ENCODE measurements at regions not wholly inside any gene's neighbourhood (a gene's known extent, or its start where the extent isn't known, plus 50 kb on each side); places are given as distances from the start of the nearest gene placed in this dataset.

- intact Hi-C loops (cut with micrococcal nuclease; ENCODE audit: unreplicated experiment) (no loop called here), in situ Hi-C loops (cut with HindIII; ENCODE audit: low pct_unique_long_range_greater_than_20kb, low sequenced_read_pairs) (no loop called here)
- no peaks in the 10 kb centered on the region; the same call in 1 of the 2 replicates for H3K9me3 ChIP-seq (ENCODE audit: control insufficient read depth, insufficient read depth, low read depth, low read length)
- ChIA-PET POLR2A (no interaction called here), CTCF (no interaction called here)
- DNase-seq (ENCODE audit: low read depth, low spot score), result no peak
- no peak for ATAC-seq
- H3K27me3 ChIP-seq (ENCODE audit: control insufficient read depth, insufficient read depth, low read length), result no peaks in the 10 kb centered on the region
- no TSS peak for BruUV-seq (replicated peaks)
- no peak for TF ChIP-seq POLR2AphosphoS5 (IDR thresholded peaks at IDR 0.05; ENCODE audit: low read depth, low read length)
- no peak for TF ChIP-seq TCF7L2 (IDR thresholded peaks at IDR 0.05; ENCODE audit: low read depth, low read length)
- no peak for TF ChIP-seq SIN3A (IDR thresholded peaks at IDR 0.05; ENCODE audit: borderline replicate concordance, insufficient read depth, low read depth, low read length)
- no peak for TF ChIP-seq CTCF (IDR thresholded peaks at IDR 0.05)
- H3K4me3 ChIP-seq (ENCODE audit: low read depth in 2 of 2, low read length in 2 of 2), result no peak overlapping the region
- H3K36me3 ChIP-seq (ENCODE audit: control insufficient read depth, insufficient read depth, low read length), result no peaks in the 10 kb centered on the region
- no peak overlapping the region for H3K27ac ChIP-seq (ENCODE audit: low read length)
- H3K4me1 ChIP-seq (ENCODE audit: control insufficient read depth, insufficient read depth, low read length), result no peaks in the 10 kb centered on the region
These were observed 227.2 kb downstream of the SPCS3 start for GRCh38 chr4:176546975-176547374.

GRCh38 chr4:176548571-176548970 is 228.8 kb downstream of the SPCS3 start:
- CTCF ChIA-PET, result no interaction called here
- BruUV-seq (replicated peaks), result no TSS peak
- Histone ChIP-seq H3K4me1 (ENCODE audit: control insufficient read depth, insufficient read depth, low read length) (no peaks in the 10 kb centered on the region), H3K9me3 (ENCODE audit: control insufficient read depth, insufficient read depth, low read depth, low read length) (no peaks in the 10 kb centered on the region; the same call in 1 of the 2 replicates), H3K27ac (ENCODE audit: low read length) (no peak overlapping the region), H3K36me3 (ENCODE audit: control insufficient read depth, insufficient read depth, low read length) (no peaks in the 10 kb centered on the region), H3K27me3 (ENCODE audit: control insufficient read depth, insufficient read depth, low read length) (no peaks in the 10 kb centered on the region), H3K4me3 (ENCODE audit: low read depth in 2 of 2, low read length in 2 of 2) (no peak overlapping the region)
- no peak; the same call in 1 of the 2 replicates for ATAC-seq
- DNase-seq (ENCODE audit: low read depth, low spot score), result no peak
- POLR2A ChIA-PET, result no interaction called here
- TF ChIP-seq SIN3A (IDR thresholded peaks at IDR 0.05; ENCODE audit: borderline replicate concordance, insufficient read depth, low read depth, low read length) (no peak), TCF7L2 (IDR thresholded peaks at IDR 0.05; ENCODE audit: low read depth, low read length) (no peak)
- in situ Hi-C loops (cut with HindIII; ENCODE audit: low pct_unique_long_range_greater_than_20kb, low sequenced_read_pairs) (no loop called here), intact Hi-C loops (cut with micrococcal nuclease; ENCODE audit: unreplicated experiment) (no loop called here)

GRCh38 chr4:176549161-176549865 is 229.5 kb downstream of the SPCS3 start:
- ATAC-seq, result no peak
- CTCF ChIA-PET, result no interaction called here
- intact Hi-C loops (cut with micrococcal nuclease; ENCODE audit: unreplicated experiment), result no loop called here
- H3K4me1 ChIP-seq (ENCODE audit: control insufficient read depth, insufficient read depth, low read length), result no peaks in the 10 kb centered on the region
- H3K36me3 ChIP-seq (ENCODE audit: control insufficient read depth, insufficient read depth, low read length), result no peaks in the 10 kb centered on the region
- POLR2A ChIA-PET, result no interaction called here
- DNase-seq (ENCODE audit: low read depth, low spot score), result no peak
- no TSS peak for BruUV-seq (replicated peaks)
- no peak overlapping the region for H3K4me3 ChIP-seq (ENCODE audit: low read depth in 2 of 2, low read length in 2 of 2)
- TF ChIP-seq TCF7L2 (IDR thresholded peaks at IDR 0.05; ENCODE audit: low read depth, low read length) (no peak), SIN3A (IDR thresholded peaks at IDR 0.05; ENCODE audit: borderline replicate concordance, insufficient read depth, low read depth, low read length) (no peak), REST (IDR thresholded peaks at IDR 0.05; ENCODE audit: insufficient read depth in 1 of 2, low read depth in 2 of 2, low read length in 1 of 2) (no peak), POLR2AphosphoS5 (IDR thresholded peaks at IDR 0.05; ENCODE audit: low read depth, low read length) (no peak), CTCF (IDR thresholded peaks at IDR 0.05) (no peak)
- H3K27me3 ChIP-seq (ENCODE audit: control insufficient read depth, insufficient read depth, low read length), result no peaks in the 10 kb centered on the region
- no peaks in the 10 kb centered on the region; the same call in 1 of the 2 replicates for H3K9me3 ChIP-seq (ENCODE audit: control insufficient read depth, insufficient read depth, low read depth, low read length)
- no peak overlapping the region for H3K27ac ChIP-seq (ENCODE audit: low read length)
- in situ Hi-C loops (cut with HindIII; ENCODE audit: low pct_unique_long_range_greater_than_20kb, low sequenced_read_pairs), result no loop called here

Measured in Panc1 (cell line).